ENCODE measurements at regions not wholly inside any gene's neighbourhood (a gene's known extent, or its start where the extent isn't known, plus 50 kb on each side); places are given as distances from the start of the nearest gene placed in this dataset.
"Not testable (repeated sequence)": the region's sequence is repeated elsewhere in the genome, so short reads cannot be mapped to it uniquely, and the experiment has no call there.

DNA sequence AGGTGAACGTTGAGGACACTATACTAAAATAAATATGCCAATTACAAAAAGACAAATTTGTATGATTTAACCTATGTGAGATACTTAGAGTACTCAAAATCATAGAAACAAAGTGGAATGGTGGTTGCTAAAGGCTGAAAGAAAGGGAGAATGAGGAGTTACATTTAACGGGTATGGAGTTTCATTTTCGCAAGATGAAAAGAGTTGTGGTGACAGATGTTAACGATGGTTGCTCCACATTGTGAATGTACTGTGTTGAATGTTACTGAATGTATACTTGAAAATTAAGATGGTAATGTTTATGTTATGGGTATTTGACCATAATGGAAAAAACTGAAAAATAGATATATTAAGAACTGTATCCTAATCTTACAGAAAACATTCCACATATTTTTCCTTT, 51.3 kb upstream of the MOCS2 start:
- no peak for DNase-seq (ENCODE audit: low read depth in 2 of 2)

DNA sequence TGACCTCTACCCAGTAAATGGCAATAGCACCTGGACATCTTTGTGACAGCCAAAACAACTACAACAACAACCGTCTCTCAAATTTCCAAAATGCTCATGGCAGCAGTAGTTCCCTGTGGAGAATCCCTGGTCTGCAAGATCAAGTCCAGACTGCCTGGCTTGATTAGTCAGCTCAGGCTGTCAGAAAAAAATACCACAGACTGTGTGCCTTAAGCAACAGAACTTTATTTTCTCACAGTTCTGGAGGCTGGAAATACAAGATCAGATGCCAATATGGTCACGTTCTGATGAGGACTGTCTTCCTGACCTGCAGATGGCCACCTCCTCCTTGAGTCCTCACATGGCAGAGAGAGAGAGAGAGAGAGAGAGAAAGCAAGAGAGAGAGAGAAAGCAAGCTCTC, 52.3 kb upstream of the MOCS2 start:
- no peak for DNase-seq (ENCODE audit: low read depth in 2 of 2)

- DNase-seq (ENCODE audit: low read depth in 2 of 2), result no peak
Measured at GRCh38 chr5:53164478-53165165, 55.1 kb upstream of the MOCS2 start.

GRCh38 chr5:53165431-53166182, 56.0 kb upstream of the MOCS2 start:
- DNase-seq (ENCODE audit: low read depth in 2 of 2), result no peak

GRCh38 chr5:53166183-53166495, 56.6 kb upstream of the MOCS2 start:
- no peak for DNase-seq (ENCODE audit: low read depth in 2 of 2)

DNA sequence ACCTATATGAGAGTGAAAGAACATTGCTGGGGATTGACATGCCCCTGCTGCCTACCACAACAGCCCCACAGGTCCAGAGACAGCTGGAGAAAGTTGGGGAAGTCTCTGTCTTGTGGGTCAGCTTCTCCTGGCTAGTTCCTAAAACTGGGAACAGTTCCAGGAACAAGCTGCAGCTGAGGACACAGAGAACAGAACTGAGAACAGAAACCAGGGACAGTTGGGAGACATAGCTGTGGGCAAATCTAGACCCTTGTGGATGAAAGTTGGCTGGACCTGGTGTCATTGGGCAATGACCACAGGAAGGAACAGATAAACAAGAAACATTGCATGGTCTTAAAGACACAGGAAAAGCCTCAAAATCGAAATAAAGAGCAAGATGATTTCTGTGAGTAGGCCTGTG, 58.3 kb upstream of the MOCS2 start:
- no peak for DNase-seq (ENCODE audit: low read depth in 2 of 2)

- no peak for DNase-seq (ENCODE audit: low read depth in 2 of 2)
Measured at GRCh38 chr5:53169933-53170332, 60.4 kb upstream of the MOCS2 start.

DNA sequence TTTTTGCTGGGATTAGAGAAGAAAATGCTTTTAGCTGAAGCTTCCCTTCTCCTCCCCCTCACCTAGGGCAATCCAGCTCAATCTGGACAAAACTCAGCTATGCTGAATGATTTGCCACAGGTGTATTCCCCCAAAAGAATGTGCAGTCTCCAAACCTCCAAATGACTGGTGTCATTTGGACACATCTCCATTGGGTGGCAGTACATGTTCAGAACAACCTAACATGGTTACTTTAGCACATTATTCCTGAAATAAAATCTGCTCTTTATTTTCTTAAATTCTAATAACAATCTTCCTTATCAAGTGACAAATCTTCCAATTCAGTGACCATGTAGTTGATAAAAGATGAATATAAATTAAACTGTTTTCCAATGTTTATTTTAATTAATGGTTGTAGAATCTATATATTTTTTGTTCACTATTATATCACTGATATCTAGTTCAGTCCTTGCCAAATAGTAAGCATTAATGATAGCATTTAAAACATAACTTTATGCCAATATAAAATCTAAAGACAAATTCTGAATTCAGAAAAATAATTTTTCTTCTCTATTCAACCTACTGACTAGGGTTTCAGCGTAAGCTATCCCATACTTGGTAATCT, 61.3 kb upstream of the MOCS2 start:
- DNase-seq (ENCODE audit: low read depth in 2 of 2), result no peak

GRCh38 chr5:53172073-53172472, 62.5 kb upstream of the MOCS2 start:
- DNase-seq (ENCODE audit: low read depth in 2 of 2), result not testable (repeated sequence)

- DNase-seq (ENCODE audit: low read depth in 2 of 2), result no peak
Measured at GRCh38 chr5:53172630-53173029, 63.1 kb upstream of the MOCS2 start.

GRCh38 chr5:53173083-53173482, 63.5 kb upstream of the MOCS2 start:
- DNase-seq (ENCODE audit: low read depth in 2 of 2), result no peak

GRCh38 chr5:53178830-53179229, 69.3 kb upstream of the MOCS2 start:
- DNase-seq (ENCODE audit: low read depth in 2 of 2), result no peak

GRCh38 chr5:53179691-53180090, 70.1 kb upstream of the MOCS2 start:
- no peak for DNase-seq (ENCODE audit: low read depth in 2 of 2)

DNA sequence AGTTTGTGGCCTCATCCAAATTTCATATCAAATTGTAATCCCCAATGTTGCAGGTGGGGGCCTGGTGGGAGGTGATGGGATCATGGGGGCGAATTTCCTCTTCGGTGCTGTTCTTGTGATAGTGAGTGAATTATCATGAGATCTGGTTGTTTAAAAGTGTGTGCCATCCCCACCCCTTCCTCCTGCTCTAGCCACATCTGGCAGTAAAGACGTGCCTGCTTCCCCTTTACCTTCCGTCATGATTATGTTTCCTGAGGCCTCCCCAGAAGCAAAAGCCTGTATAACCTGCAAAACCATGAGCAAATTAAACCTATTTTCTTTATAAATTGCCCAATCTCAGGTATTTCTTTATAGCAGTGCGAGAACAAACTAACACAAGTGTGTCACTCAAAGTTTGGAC, 71.0 kb upstream of the MOCS2 start:
- DNase-seq (ENCODE audit: low read depth in 2 of 2), result no peak

DNA sequence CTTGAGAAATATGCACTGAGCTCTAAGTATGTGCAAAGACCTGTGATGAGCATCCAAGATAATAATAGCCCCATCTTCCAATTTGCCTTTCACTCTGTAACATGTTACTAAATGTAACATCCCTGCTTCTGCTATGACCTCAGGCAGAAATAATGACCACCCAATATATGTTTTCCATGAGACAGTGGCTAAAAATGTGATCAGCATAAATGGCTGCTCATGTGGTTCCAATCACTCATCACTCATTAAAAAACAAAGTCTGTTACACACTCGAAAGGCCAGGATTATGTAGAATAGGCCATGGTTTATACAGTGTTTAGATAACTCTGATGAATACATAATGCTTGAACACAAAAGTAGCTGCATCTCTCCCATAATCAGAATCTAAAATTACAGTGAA, 71.4 kb upstream of the MOCS2 start:
- no peak for DNase-seq (ENCODE audit: low read depth in 2 of 2)

- DNase-seq (ENCODE audit: low read depth in 2 of 2), result no peak
Measured at GRCh38 chr5:53183880-53184279, 74.3 kb upstream of the MOCS2 start.

DNA sequence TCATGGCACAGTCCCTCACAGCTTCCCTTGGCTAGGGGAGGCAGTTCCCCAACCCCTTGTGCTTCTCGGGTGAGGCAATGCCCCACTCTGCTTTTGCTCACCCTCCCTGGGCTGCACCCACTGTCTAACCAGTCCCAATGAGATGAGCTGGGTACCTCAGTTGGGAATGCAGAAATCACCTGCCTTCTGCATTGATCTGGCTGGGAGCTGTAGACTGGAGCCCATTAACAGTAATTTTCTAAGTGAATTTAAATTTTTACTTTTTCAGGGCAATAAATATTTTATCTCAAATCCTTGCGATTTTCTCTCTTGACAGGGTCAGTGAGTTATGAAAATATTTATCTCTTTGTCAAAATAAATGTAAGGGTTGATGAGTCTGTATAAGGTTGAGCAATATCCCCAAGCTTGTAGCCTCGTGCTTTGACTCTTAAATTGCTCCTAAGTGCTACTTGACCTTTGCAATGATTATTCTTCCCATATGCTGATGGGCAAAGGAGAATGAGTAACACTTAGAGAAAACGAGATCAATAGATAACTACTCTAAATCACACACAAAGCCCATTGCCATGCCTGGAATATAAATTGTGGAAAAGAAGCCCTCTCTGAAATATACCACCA, 82.1 kb upstream of the MOCS2 start:
- DNase-seq (ENCODE audit: low read depth in 2 of 2), result no peak

GRCh38 chr5:53194086-53194485, 84.5 kb upstream of the MOCS2 start:
- no peak for DNase-seq (ENCODE audit: low read depth in 2 of 2)

- no peak for DNase-seq (ENCODE audit: low read depth in 2 of 2)
Measured at GRCh38 chr5:53199882-53200281, 90.3 kb upstream of the MOCS2 start.

GRCh38 chr5:53200306-53200705, 90.7 kb upstream of the MOCS2 start:
- no peak for DNase-seq (ENCODE audit: low read depth in 2 of 2)

GRCh38 chr5:53201746-53202145, 92.2 kb upstream of the MOCS2 start:
- DNase-seq (ENCODE audit: low read depth in 2 of 2), result no peak

GRCh38 chr5:53206562-53206961, 97.0 kb upstream of the MOCS2 start:
- no peak for DNase-seq (ENCODE audit: low read depth in 2 of 2)

DNA sequence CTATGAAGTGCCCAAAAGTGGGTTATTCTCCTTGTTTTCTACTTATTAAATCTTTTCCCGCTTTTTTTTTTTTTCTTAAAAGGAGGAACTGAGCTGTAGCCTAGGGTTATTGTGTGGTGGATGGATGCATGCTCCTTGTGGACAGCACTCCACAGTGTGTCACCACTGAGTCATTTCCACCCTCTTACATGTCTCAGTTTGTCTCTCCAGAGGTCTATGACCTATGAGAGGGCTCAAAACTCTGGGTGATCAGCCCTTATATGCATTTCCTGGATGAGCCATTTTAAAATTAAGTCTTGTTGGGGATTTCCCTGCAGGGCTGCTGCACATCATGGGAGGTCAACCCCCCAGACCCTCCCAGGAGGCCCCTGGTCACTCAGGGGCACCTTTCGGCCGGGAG, 102.2 kb upstream of the MOCS2 start:
- no peak for DNase-seq (ENCODE audit: low read depth in 2 of 2)

All from stimulated activated CD4-positive, alpha-beta T cell treated with anti-CD3 and anti-CD28 coated beads, Interleukin-12 subunit alpha, Interleukin-12 subunit beta, amount 100 ng/mL, for 24 hours (primary cell).